DMS79 treated with DMSO at 0.1 percent for 48 hours (cell line): ENCODE measurements at regions not wholly inside any gene's neighbourhood (a gene's known extent, or its start where the extent isn't known, plus 50 kb on each side); places are given as distances from the start of the nearest gene placed in this dataset.
"Not testable (repeated sequence)": the region's sequence is repeated elsewhere in the genome, so short reads cannot be mapped to it uniquely, and the experiment has no call there.

ENCODE experiments used
- DNase-seq: peaks from one replicate; lab custom pipeline; 2025; lab: John Stamatoyannopoulos, UW

DNA sequence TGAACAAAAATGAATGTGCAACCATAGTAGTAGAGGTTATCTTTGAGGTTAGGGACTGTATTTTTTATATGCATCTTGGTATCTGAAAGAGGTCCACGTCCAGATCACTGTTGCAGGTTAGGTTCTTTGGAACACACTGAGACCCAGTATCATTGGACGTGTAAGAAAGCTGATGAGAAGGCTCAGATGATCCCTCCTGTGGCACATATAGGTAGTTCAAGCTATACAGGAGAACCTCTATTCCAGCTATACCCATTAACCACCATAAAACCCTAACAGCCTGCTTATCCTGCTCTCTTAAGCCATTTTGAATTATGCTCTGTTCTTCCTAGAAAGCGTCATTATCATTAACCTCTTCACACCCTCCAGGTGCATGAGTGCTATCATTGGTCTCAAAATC is 930.7 kb upstream of the HS3ST1 start:
- no peak for DNase-seq

DNA sequence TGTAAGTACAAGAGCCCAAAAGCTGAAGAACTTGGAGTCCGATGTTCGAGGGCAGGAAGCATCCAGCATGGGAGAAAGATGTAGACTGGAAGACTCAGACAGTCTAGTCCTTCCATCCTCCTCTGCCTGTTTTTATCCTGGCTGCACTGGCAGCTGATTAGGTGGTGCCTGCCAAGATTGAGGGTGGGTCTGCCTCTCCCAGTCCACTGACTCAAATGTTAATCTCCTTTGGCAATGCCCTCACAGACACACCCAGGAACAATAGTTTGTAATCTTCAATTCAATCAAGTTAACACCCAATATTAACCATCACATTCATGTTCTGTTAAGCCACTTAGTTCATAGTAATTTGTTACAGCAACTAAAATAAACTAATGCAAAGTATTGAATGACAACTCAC is 904.4 kb upstream of the HS3ST1 start:
- DNase-seq: not testable (repeated sequence)

DNA sequence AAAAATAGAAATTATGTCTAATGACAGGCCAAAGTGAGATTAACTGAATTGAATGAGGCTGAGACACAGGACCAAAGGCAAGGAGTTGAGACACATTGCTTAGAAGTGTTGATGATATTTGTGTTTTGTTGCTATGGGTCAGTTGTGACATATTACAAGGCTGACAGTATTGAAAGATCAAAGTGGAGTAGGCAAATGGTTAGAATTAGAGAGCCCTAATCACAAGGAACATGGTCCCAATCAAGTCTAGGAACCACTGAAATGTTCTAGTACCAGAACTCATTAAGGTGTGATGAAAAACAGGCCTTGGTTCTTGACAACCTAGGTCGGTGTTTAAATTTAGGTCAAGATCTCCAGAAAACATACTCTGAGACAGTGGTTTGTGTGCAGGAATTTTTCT is 896.3 kb upstream of the HS3ST1 start:
- no peak for DNase-seq

DNA sequence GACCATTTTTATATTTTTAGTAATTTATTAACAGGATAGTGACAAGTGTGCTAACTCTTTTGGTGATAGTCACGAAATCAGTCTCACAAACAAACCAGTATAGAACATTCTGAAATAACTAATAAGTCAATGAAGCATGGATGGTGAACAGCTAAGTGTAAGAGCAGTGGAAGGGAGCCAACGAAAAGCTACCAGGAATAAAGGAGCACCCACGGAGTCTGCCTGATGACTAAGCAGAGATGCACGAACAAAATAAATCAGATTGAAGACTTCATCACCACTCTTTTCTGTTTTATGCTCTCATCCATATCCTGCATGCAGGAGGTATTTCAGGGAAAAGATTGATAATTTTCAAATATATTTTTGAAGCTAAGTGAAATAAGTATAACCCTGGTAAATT is 891.1 kb upstream of the HS3ST1 start:
- DNase-seq: no peak

DNA sequence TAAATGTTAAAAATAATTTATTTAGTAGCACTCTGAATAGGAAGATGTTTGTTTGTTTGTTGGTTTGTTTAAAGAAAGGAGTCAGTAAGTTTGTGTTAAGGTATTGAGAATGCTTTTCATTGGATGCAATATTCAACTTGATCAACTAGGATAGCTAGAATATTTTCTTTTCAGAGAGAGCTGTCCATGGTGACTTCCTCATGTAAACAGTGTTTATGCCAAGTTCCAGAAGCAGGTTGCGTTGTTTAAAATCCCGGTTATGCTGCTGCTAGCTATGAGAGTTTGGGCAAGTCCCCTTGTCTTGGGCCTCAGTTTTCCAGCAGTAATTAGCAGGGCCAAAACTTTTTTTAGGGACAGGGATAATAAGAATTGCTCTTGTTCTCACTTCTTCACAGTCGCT is 876.2 kb upstream of the HS3ST1 start:
- DNase-seq: no peak

DNA sequence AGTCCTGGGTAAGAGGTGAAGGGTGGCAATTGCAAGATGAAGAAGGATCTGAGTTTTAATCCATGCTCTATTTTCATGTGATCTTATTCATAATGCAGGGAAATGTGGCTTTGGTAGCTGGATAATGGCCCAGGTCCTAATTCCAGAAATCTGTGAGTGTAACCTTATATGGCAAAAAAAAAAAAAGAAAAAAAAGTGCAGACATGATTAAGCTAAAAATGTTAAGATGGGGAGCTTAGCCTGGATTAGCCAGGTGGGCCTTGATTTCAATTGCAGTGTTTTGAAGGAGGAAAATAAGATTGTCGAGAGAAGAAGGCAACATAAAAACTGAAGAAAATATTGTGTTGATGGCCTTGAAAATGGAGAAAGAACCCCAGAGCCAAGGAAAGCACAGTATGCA is 867.7 kb upstream of the HS3ST1 start:
- DNase-seq: no peak

DNA sequence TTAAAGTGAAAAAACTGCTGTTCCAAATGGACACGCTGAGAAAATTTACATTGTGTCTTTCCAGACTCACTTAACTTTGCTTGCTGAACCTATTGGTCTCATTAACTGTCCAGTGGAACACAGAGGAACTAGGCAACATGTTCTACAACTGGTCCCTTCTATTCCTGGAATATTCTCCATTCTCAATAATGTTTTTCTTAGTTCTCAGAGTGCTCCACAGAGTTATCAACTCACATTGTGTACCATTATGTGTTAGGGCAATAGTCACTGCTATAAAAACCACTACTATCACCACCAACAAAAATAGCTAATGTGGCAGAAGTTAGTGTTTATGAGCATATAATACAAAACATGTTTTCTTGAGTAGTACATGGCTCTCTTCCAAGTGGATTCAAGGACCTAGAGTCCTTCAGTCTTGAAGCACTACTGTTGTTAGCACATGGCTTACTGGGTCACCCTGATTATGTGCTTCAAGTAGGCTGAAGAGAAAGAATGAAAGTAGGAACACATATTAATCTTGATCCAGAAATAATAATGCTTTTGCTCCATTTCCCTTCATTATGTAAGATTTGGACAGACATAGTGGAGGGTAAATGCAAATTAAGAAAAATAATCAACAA is 865.3 kb upstream of the HS3ST1 start:
- DNase-seq: no peak

DNA sequence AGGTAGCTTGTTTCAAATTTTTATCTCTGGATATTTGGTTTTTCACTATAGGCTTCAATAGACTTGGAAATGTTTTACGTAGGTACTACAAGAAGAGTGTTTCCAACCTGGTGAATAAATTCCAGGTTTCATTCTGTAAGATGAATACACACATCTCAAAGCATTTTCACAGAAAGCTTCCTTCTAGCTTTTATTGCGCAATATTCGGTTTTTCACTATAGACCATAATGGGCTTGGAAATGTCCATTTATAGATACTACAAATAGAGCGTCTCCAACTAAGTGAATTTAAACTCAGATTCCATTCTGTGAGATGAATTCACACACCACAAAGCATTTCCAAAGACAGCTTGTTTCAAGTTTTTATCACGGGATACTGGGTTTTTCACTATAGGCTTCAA is 857.7 kb upstream of the HS3ST1 start:
- DNase-seq: no peak

DNA sequence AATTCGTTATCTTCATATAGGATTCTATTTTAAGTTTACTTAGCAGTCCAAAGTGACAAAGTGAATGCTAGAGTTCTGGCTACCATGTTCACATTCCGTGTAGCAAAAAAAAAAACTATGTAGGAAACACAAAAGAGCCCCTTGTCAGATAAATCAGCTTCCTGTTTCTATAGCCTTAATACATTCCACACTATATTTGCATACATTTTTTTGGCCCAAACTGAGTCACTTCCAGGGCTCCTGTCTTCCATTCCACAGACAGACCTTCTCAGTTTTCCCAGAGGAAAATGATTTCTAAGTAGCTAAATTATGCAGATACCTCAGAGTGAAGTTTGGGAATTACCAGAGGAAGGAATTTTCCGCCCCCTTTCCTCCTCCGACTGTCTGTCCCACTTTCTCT is 841.9 kb upstream of the HS3ST1 start:
- no peak for DNase-seq

DNA sequence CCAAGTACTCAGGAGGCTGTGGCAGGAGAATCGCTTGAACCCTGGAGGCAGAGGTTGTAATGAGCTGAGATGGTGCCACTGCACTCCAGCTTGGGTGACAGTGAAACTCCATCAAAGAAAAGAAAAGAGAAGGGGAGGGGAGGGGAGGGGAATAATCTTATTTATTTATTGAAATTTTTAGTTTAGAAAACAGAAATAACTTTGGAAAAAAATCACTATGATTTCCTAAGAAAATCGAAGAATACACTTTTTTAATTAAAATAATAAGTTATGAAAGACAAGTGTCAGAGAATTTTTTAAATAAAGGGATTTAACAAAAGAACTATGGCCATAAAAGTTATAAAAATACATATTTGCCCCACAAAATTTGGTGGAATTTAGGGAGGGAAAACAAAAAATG is 836.9 kb upstream of the HS3ST1 start:
- no peak for DNase-seq

DNA sequence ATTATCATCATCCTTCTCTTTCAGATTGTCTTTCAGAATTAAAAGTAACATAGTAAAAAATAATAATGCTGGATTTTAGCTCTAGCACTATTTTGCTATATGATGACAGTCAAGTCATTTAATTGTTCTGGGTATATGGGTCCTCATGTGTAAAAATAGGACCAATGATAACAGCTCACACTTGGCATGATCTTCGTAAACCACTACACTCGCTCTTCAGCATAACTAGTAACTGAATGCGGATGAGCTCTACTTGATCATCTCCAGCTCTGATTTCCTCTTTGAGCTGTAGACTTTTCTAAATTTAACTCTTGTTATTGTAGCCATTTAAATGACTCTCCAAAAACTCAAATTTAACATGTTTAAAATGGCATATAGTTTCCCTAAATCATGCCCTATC is 831.8 kb upstream of the HS3ST1 start:
- no peak for DNase-seq

DNA sequence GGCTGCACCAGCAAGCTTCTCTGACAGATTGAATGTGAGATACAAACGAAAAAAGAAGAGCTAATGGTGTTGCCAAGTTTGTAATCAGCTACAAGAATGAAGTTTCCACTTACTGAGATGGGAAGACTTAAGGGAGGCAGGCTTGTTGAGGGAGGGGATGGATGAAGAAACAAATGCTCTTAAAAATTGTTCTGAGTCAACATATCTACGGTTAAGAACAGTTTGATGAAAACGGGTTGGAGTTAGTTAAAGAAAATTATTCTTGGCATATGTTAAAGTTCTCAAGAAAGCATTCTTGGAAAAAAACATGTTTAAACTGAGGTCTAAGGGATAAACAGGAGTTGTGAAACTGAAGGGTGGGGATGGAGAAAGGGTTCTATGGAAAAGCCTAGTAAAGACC is 816.3 kb upstream of the HS3ST1 start:
- DNase-seq: no peak

DNA sequence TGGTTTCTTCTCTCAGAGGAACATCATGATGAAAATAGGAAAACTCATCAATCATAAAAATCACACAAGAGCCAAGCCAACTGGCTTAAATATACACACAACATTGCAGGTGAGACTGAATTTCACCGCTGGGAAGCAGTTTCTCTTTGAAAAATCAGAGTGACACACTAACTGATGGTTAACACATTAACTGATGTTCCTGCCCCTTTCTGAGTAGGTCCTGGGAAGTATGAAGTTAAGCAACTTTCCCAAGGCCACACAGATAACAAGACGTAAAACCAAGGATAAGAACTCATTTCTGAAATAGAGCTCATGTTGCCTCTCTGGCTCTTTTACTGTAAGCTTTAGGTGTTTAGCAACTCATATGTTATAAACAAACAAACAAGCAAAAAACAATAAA is 813.7 kb upstream of the HS3ST1 start:
- no peak for DNase-seq

DNA sequence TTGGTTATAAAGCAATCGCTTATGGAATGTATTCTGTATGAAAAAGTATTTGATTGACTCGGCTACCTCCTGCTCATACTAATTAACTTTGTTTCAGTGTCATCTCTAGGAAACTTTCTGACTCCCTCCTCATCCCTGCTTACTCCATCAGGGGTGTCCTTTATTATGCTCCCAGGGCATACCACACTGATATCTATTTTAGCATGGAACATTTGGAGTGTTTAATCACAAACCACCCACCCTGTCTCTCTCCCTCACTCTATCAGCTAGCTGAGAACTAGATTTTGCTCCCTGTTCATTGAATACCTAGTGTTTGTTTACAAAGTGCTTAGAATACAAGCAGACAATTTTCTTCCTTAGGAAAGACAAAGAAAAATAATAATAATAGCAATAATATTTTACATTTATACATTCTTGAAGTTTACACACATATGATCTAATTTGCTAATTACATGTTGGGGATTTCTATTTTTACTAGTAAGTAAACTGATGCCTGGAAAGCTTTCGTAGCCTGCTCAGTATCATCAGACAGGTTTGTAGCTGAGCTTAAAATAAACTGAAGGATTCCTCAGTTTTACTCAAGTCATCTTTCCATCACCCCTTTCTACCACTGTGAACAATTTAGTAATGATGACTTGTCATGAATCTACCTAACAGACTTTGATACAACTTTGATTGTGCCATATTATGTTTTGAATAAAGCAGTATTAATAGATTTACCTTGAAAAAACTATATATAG is 811.4 kb upstream of the HS3ST1 start:
- no peak for DNase-seq

DNA sequence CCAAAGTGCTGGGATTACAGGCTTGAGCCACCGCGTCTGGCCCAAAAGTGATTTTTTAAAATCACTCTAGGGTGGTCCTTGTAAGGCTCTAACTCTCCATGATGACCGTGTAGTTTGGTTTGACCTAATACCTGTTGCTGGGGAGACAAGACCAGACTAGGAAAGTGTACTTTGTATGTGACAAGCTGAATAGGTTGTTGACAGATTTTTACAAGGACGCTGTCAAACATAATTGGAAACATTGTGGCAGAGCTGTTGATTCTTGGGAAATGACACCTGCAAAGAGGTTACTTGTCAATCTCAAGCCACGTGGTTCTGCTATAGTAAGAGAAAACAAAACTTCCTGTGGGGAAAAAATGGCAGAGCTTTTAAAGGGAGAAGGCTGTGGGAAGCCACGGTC is 802.4 kb upstream of the HS3ST1 start:
- no peak for DNase-seq

DNA sequence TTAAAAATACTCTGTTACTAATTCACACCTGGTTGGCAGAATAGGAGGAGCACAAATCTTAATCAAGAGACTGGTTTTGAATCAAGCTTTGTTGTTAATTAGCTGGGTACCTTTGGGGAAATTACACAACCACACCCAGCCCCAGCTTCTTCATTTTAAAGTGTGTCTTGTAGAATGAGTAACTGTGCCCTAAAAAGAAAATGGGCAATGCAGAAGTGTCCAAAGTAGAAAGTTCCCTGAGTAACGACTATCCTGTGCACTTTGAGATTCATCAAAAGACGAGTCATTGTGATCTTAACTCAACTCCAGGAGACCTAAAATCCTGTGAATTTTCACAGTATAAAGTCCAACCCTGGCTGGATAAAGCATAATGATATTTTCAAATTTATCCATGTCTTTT is 792.3 kb upstream of the HS3ST1 start:
- DNase-seq: no peak

DNA sequence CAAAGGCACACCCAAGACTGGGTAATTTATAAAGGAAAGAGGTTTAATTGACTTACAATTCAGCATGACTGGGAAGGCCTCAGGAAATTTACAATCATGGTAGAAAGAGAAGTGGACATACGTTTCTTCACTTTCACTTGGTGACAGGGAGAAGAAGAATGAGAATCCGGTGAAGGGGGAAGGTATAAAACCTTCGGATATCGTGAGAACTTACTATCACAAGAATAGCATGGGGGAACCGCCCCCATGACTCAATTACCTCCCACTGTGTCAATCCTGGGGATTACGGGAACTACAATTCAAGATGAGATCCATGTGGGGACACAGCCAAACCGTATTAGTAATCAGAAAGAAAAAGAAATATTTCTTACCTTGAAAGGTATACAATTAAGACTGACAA is 782.9 kb upstream of the HS3ST1 start:
- DNase-seq: no peak

DNA sequence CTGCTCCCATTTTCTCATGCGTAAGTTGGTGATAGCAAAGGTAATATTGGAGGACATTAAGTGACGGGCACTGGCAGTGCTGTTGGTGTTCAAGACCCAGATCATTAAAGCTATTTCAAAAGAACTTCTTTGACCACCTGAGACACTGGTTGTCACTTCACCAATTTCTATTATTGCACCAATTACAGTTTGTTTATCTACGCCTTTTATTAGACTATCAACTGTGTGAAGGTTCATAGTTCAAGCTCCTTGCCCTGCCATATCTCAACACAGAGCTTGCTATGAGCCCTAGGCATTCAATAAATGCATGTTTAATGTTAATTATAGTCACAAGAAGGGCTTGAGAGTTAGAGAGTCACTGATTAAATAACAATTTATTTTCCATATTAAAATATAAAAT is 778.7 kb upstream of the HS3ST1 start:
- DNase-seq: no peak

DNA sequence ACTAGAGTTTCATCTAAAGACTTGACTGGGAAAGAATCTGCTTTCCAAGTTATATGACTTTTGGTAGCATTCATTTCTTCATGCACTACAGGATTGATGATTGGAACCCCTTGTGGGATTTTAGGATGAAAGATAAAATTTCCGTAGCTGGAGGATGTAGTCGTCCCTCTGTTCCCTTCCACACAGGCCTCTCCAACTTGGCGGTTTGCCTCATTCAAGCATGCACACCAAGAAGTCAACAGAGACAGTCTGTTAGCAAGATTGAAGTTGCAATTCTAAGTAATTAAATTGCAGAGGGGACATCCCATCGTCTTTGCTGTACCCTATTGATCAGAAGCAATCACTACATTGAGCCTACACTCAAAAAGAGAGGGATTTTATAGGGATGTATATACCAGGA is 777.4 kb upstream of the HS3ST1 start:
- no peak for DNase-seq

DNA sequence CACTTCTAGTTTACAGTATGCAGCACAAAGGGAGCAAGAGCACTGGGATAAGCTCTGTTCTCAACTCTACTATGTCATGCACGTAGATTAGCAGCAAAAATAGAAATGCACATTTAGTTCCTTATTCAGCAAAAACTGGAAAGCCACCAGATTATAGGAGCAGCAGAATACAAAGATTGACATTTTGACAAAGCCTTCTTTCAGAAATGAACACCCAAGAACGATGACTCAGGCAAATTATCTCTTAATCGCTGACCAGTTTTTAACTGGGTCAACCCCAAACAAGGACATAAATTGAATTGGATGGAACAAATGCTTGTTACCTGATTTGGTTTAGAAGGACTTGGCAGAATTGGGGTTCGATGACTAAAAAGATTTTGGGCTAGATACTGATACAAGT is 775.3 kb upstream of the HS3ST1 start:
- DNase-seq: no peak

DNA sequence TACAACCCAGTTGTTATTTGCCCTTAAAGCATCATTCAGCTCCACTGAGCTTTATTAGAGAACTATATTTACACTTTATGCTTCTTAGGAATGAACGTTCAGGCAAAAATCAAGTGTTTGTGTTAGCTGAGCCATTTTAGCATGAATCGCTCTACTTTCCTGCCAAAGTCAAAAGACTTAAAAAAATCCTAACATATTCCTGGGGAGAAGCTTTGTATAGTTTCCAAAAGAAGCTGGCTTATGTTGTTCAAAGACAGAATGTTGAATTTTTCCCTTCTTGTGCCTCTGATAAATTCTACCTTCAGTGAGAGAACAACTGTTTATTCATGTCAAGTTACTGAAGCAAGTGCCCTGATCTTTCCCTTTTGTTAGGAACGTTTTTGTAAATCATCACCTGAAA is 771.5 kb upstream of the HS3ST1 start:
- DNase-seq: no peak

DNA sequence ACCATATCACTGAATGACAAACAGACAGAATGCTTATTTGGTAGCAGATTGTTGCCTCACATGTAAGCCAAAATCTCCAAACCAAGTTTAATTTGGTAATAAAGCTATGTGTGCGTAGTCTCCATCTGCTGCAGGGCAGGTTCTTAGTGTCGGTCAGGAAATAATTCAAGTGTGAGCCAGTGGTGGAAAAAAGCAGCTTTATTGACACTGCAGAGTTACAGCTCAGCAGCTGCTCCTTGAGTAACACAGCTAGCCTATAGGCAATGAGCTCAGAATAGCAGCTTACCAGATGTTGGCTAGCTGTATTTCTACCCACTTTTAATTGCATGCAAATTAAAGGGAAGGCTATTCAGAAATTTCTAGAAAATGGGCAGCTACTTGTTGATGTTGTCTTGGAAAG is 757.8 kb upstream of the HS3ST1 start:
- no peak for DNase-seq

DNA sequence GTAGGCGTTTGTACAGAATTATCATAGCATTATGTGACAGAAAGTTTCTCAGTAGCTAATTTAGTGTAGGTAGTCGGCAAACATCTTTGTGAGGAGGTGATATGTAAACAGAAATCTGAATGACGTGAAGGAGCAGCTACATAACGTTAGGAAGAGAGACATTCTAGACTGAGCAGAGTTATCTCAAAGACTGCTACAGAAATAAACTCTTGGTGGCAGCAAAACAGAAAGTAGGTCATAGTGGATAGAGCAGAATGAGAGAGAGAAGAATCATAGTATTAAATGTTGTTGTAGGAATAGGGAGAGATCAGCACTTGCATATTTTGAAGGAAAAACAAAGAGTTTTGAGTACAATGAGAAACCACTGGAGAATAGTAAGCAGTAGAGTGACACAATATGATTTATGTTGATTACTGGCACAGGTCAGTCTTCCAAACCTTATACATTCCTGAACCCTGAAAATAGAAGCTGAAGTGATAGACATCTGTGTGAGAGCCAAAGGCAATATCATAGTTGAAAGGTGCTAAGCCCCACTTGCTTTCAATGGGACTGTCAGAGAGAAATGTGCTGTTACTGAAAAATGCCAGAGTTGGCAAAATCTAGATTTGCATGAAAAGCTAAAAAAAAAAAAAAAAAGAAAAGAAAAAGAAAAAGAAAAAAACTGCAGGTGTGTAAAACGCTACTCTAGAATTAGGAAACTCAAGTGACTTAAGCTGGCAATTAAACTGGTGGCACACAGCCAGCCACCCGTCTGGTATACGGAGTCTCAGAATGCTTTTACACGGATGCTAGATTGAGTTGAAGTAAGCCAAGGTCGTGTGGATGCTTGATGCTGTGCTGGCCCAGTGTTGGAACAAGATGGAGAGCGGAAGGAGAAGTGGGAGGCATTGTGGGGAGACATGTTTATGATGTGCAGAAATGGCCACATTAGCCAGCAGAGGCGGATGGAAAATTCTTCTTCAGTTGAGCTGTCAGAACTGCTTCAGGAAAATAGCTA is 750.2 kb upstream of the HS3ST1 start:
- DNase-seq: no peak
